PC-9 (cell line): ENCODE measurements at regions not wholly inside any gene's neighbourhood (a gene's known extent, or its start where the extent isn't known, plus 50 kb on each side); places are given as distances from the start of the nearest gene placed in this dataset.

Experiments
- BruUV-seq: library from RNA; stranded (reverse); fragments of 400-500 nt; replicated peaks from 2 replicates; lab custom pipeline; 2021; lab: Mats Ljungman, UMichigan
- CTCF ChIA-PET: fragments of 300-600 bp; sonication (Branson Sonifier 250); formaldehyde crosslinking; loops from one replicate; lab custom pipeline; 2022; ENCODE audit warnings: antibody characterized with exemption; lab: Charles Lee
- POLR2A ChIA-PET: fragments of 300-600 bp; sonication (Branson Sonifier 250); formaldehyde crosslinking; loops from one replicate; lab custom pipeline; 2022; ENCODE audit warnings: antibody characterized with exemption; ENCODE audit not compliant: unreplicated experiment; lab: Charles Lee
- DNase-seq, 2 experiments: peaks; one replicate each; pipeline versions ENCODE4 v3.0.0 to v3.0.0-alpha.2; 2015 to 2022; ENCODE audit warnings: mixed read lengths in 1 of 2
- H2AFZ ChIP-seq: fragments of 200-600 bp; sonication (generic); 2 replicates; pipeline ENCODE4 v1.8.1; 2017; ENCODE audit warnings: antibody characterized with exemption
- H3F3A ChIP-seq: fragments of 200-600 bp; sonication (generic); 2 replicates; pipeline ENCODE4 v1.8.1; 2017; ENCODE audit warnings: antibody characterized with exemption, mild to moderate bottlenecking, low read depth; ENCODE audit not compliant: insufficient read depth
- H3K27ac ChIP-seq: fragments of 200-600 bp; sonication (generic); 2 replicates; pipeline ENCODE4 v1.6.1; 2016; ENCODE audit warnings: mixed run types
- H3K27me3 ChIP-seq: fragments of 200-600 bp; sonication (generic); 2 replicates; pipeline ENCODE4 v1.6.1; 2016; ENCODE audit warnings: low read depth, mixed run types; ENCODE audit not compliant: insufficient read depth
- H3K36me3 ChIP-seq: fragments of 200-600 bp; sonication (generic); 2 replicates; pipeline ENCODE4 v1.6.1; 2016; ENCODE audit warnings: low read depth, mixed run types
- H3K4me1 ChIP-seq: fragments of 200-600 bp; sonication (generic); replicated peaks from 2 replicates; pipeline ENCODE4 v1.6.1; 2016; ENCODE audit warnings: mixed run types; ENCODE audit not compliant: insufficient read depth
- H3K4me2 ChIP-seq: fragments of 200-600 bp; sonication (generic); 2 replicates; pipeline ENCODE4 v1.6.1; 2017; ENCODE audit warnings: mixed run types
- H3K4me3 ChIP-seq: fragments of 200-600 bp; sonication (generic); 2 replicates; pipeline ENCODE4 v1.6.1; 2016; ENCODE audit warnings: mixed run types
- H3K79me2 ChIP-seq: fragments of 200-600 bp; sonication (generic); 2 replicates; pipeline ENCODE4 v1.6.1; 2017; ENCODE audit warnings: low read depth, mixed run types
- H3K9me2 ChIP-seq: fragments of 200-600 bp; sonication (generic); 2 replicates; pipeline ENCODE4 v1.8.1; 2017; ENCODE audit warnings: mild to moderate bottlenecking; ENCODE audit not compliant: insufficient read depth
- H3K9me3 ChIP-seq: fragments of 200-600 bp; sonication (generic); 2 replicates; pipeline ENCODE4 v1.8.1; 2016; ENCODE audit warnings: low read depth; ENCODE audit not compliant: insufficient read depth
- H4K20me1 ChIP-seq: fragments of 200-600 bp; sonication (generic); 2 replicates; pipeline ENCODE4 v1.8.1; 2017; ENCODE audit not compliant: insufficient read depth
- CTCF ChIP-seq: fragments of 200-600 bp; sonication (generic); conservative IDR thresholded peaks from 2 replicates; pipeline ENCODE4 v1.6.1; 2017; ENCODE audit warnings: mixed run types, antibody characterized with exemption, mild to moderate bottlenecking, moderate library complexity
- EZH2 ChIP-seq: fragments of 200-600 bp; sonication (generic); IDR thresholded peaks from 2 replicates; pipeline ENCODE4 v1.8.0; 2017; ENCODE audit warnings: antibody characterized with exemption, low read depth
- intact Hi-C: fragments of 100-400 bp; cut with micrococcal nuclease; formaldehyde crosslinking; loops from one replicate; pipeline ENCODE4 v1.10.0; 2022; ENCODE audit not compliant: unreplicated experiment

- Histone ChIP-seq H3K79me2 (no peaks in the 10 kb centered on the region), H3K4me1 (no peaks in the 10 kb centered on the region), H4K20me1 (no peaks in the 10 kb centered on the region), H3F3A (no peaks in the 10 kb centered on the region), H3K27me3 (no peaks in the 10 kb centered on the region), H2AFZ (0 out of 2 replicates have a peak overlapping the region, but pooled peaks have one; percentile 36), H3K36me3 (no peaks in the 10 kb centered on the region), H3K4me3 (no peak overlapping the region), H3K9me3 (no peaks in the 10 kb centered on the region), H3K9me2 (no peaks in the 10 kb centered on the region), H3K4me2 (no peak overlapping the region), H3K27ac (no peak overlapping the region)
- no TSS peak for BruUV-seq
- ChIA-PET CTCF (no interaction called here), POLR2A (no interaction called here)
- intact Hi-C loops: no loop called here
- TF ChIP-seq CTCF (no peak), EZH2 (no peak)
- no peak for DNase-seq
These were observed 271.3 kb upstream of the RGS18 start for GRCh38 chr1:191886977-191887376.

- Histone ChIP-seq H3K9me3 (no peaks in the 10 kb centered on the region), H3F3A (no peaks in the 10 kb centered on the region), H3K9me2 (no peaks in the 10 kb centered on the region), H3K4me2 (no peak overlapping the region), H3K36me3 (no peaks in the 10 kb centered on the region), H3K27ac (no peak overlapping the region), H4K20me1 (no peaks in the 10 kb centered on the region), H3K4me1 (no peaks in the 10 kb centered on the region), H3K4me3 (no peak overlapping the region), H3K27me3 (no peaks in the 10 kb centered on the region), H2AFZ (no peak overlapping the region), H3K79me2 (no peaks in the 10 kb centered on the region)
- no TSS peak for BruUV-seq
- CTCF ChIA-PET: no interaction called here
- intact Hi-C loops: no loop called here
- POLR2A ChIA-PET: no interaction called here
- no peak for TF ChIP-seq EZH2
- TF ChIP-seq CTCF: no peak
- no peak for DNase-seq
These were observed 269.2 kb upstream of the RGS18 start for GRCh38 chr1:191888996-191889622.

- ChIA-PET POLR2A (no interaction called here), CTCF (no interaction called here)
- no TSS peak for BruUV-seq
These were observed 268.6 kb upstream of the RGS18 start for GRCh38 chr1:191889623-191890003.

More at GRCh38 chr1:191889623-191890003, 268.6 kb upstream of the RGS18 start:
- intact Hi-C loops: no loop called here
- Histone ChIP-seq H3K4me2 (no peak overlapping the region), H3K36me3 (no peaks in the 10 kb centered on the region), H2AFZ (peak overlapping the region; percentile 37; the same call in 1 of the 2 replicates), H3K4me1 (no peaks in the 10 kb centered on the region), H3K79me2 (no peaks in the 10 kb centered on the region), H3K27me3 (no peaks in the 10 kb centered on the region), H3K9me2 (no peaks in the 10 kb centered on the region), H3K9me3 (no peaks in the 10 kb centered on the region), H3K4me3 (no peak overlapping the region), H3F3A (no peaks in the 10 kb centered on the region), H3K27ac (no peak overlapping the region), H4K20me1 (no peaks in the 10 kb centered on the region)
- DNase-seq: no peak
- TF ChIP-seq CTCF (no peak), EZH2 (no peak)
